HuH-7.5 (cell line): ENCODE measurements at regions not wholly inside any gene's neighbourhood (a gene's known extent, or its start where the extent isn't known, plus 50 kb on each side); places are given as distances from the start of the nearest gene placed in this dataset.

ENCODE experiments used
- DNase-seq: peaks from one replicate; pipeline ENCODE4 v3.0.0; 2011; ENCODE audit warnings: low spot score

DNA sequence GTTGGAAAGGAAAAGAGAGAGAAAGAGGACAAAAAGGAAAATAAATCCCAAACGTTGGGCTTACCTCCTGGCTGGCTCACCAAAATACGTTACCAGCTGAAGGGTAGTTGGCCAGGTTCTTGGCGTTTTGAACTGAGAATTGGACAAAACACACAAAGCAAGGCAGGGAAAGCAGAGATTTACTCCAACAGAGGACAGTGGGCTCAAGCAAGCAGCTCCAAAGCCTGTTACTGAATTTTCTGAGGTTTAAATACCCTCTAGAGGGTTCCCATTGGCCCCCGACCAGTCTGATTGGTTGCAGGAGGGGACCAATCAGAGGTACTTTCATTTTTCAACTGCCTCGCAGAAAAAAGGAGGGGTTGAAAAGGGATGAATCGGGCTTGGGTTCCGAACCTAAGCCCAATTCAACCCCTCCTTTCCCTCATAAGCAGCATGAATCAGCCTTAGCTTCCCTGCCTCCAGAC is 55.6 kb upstream of the ALOX12 start:
- no peak for DNase-seq

DNA sequence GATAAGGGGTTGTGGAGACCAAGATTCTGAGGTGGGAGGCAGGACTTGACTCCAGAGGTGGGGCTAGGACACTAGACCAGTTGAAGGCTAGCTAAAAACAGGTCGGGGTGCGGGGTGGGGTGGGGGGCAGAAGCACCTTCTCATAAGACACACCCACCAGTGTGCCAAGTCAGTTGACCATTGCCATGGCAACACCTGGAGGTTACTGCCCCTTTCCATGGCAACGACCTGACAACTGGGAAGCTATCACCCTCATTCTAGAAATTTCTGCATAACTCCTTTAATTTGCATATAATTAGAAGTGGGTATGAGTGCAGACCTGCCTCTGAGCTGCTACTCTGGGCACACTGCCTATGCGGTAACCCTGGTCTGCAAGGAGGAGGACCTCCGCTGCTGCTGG is 53.9 kb upstream of the ALOX12 start:
- DNase-seq, result no peak

DNA sequence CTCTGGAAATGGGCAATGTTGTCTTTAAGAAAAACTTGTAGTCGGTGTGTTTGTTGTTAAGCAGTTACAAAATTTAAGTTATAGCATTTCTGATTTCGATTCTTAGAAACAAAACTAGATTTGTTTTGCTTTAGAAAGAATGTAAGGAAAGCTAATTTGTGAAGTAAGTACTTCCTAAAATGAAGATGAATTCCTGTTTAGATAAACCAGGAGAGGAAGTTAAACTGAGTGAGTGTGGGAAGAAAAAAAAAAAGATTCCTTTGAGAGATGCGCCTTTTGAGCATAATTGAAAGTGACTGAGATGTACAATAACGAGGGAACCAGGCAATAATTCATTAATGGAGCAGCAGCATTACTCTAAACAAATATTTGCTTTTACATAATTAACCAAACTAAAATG is 52.4 kb upstream of the ALOX12 start:
- no peak for DNase-seq
